Activated naive CD8-positive, alpha-beta T cell treated with anti-CD3 and anti-CD28 coated beads, Interleukin-2, amount 10 ng/mL, durations not matched to agents 7 days and 5 days (primary cell): ENCODE measurements at regions not wholly inside any gene's neighbourhood (a gene's known extent, or its start where the extent isn't known, plus 50 kb on each side); places are given as distances from the start of the nearest gene placed in this dataset.

Experiments used
- ATAC-seq: fragments of 150-1000 bp; cut with Tn5 transposase; one replicate; pipeline ENCODE4 v1.10.0; 2021; ENCODE audit warnings: low read depth, moderate library complexity
- POLR2A ChIA-PET: fragments of 350-600 bp; sonication (Branson Sonifier 250); formaldehyde crosslinking; loops from one replicate; lab custom pipeline; 2021; ENCODE audit warnings: antibody characterized with exemption; lab: Charles Lee
- DNase-seq: peaks from one replicate; pipeline ENCODE4 v3.0.0; 2021
- H3K27ac Mint-ChIP-seq: one replicate; pipeline ENCODE4 v1.8.0; 2022; ENCODE audit warnings: mild to moderate bottlenecking, mixed read lengths
- H3K27me3 Mint-ChIP-seq: one replicate; pipeline ENCODE4 v1.8.0; 2022; ENCODE audit warnings: mild to moderate bottlenecking, moderate library complexity, mixed read lengths
- H3K36me3 Mint-ChIP-seq: one replicate; pipeline ENCODE4 v1.8.0; 2021; ENCODE audit warnings: mild to moderate bottlenecking, mixed read lengths
- H3K4me1 Mint-ChIP-seq: one replicate; pipeline ENCODE4 v1.8.0; 2021; ENCODE audit warnings: mixed read lengths
- H3K4me3 Mint-ChIP-seq: one replicate; pipeline ENCODE4 v1.8.0; 2022; ENCODE audit warnings: mild to moderate bottlenecking, moderate library complexity, mixed read lengths
- H3K9me3 Mint-ChIP-seq: one replicate; pipeline ENCODE4 v1.8.0; 2021; ENCODE audit warnings: mixed read lengths

DNA sequence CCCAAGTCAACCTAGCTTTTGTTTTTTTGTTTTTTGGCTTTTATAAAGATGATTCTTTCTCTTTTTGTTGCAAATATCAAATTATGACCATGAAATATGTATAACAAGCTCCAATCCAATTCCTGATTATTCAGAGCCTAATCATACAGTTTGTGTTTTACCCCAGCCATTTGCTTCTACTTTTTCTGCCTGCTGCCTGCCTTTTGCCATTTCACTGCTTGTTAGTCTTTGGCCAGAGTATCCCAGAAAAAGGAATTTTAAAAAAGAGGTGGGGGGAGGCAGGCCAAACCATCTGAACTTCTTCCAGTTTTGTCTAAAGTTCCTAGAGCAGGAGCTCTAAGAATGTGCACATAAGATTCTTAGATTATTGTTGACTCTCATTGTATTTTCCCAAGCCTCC, 211.9 kb upstream of the VRK2 start:
- Mint-ChIP-seq H3K27me3 (no peaks in the 10 kb centered on the region), H3K27ac (no peak overlapping the region), H3K36me3 (no peaks in the 10 kb centered on the region), H3K4me1 (no peaks in the 10 kb centered on the region), H3K4me3 (no peak overlapping the region), H3K9me3 (peaks cover 3% of the 10 kb centered on the region)
- no peak for DNase-seq
- POLR2A ChIA-PET = no interaction called here
- ATAC-seq = no peak

- DNase-seq = no peak
- no peak overlapping the region for H3K4me3 Mint-ChIP-seq
- POLR2A ChIA-PET = no interaction called here
- H3K27me3 Mint-ChIP-seq = peaks cover 4% of the 10 kb centered on the region
- no peak overlapping the region for H3K27ac Mint-ChIP-seq
- peaks cover 1% of the 10 kb centered on the region for H3K9me3 Mint-ChIP-seq
- no peak for ATAC-seq
- H3K4me1 Mint-ChIP-seq = no peaks in the 10 kb centered on the region
- no peaks in the 10 kb centered on the region for H3K36me3 Mint-ChIP-seq
These were observed 204.1 kb upstream of the VRK2 start for GRCh38 chr2:57842531-57842930.

DNA sequence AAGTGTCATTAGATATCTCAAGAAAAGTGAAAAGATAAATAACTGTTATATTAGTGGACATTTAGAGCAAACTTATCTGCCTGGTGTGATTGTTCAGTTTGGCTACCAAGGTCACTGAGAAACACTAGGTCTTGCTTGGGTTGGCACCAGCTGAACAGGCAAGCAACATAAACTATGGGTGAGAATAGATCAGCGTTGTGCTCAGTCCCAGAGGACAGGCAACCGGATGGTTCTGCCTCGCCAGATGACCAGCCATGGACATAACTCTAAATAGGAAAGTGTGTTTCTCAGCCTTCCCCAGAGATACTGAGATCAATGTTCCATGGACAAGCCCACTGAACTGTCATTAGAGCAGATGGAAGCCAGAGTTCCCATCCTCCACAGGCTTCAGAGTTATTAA, 203.4 kb upstream of the VRK2 start:
- H3K36me3 Mint-ChIP-seq = no peaks in the 10 kb centered on the region
- H3K27me3 Mint-ChIP-seq = peaks cover 4% of the 10 kb centered on the region
- H3K4me1 Mint-ChIP-seq = no peaks in the 10 kb centered on the region
- peaks cover 1% of the 10 kb centered on the region for H3K9me3 Mint-ChIP-seq
- no peak for DNase-seq
- no peak for ATAC-seq
- H3K27ac Mint-ChIP-seq = no peak overlapping the region
- POLR2A ChIA-PET = no interaction called here
- no peak overlapping the region for H3K4me3 Mint-ChIP-seq

DNA sequence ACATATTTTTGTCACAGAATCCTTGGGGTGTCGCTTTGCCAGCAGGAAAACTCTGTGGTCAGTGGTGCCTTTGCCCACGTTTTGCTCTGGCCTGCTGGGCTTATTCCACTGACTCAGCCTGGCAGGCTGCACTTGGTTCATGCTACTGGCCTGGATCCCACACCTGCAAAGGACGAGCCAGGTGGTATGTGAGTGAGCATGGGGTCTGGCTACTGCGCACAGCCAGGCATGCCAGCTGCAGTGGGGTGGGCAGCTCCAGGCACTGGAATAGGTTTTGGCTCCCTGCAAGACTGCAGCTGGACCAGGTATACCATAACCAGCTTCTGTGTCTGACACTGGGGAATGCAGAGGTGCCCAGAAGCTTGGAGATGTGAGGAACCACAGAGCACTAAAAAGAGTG, 197.9 kb upstream of the VRK2 start:
- DNase-seq = no peak
- ATAC-seq = no peak
- no peaks in the 10 kb centered on the region for H3K27me3 Mint-ChIP-seq
- peaks cover 1% of the 10 kb centered on the region for H3K9me3 Mint-ChIP-seq
- no peak overlapping the region for H3K4me3 Mint-ChIP-seq
- POLR2A ChIA-PET = no interaction called here
- no peak overlapping the region for H3K27ac Mint-ChIP-seq
- H3K36me3 Mint-ChIP-seq = no peaks in the 10 kb centered on the region
- no peaks in the 10 kb centered on the region for H3K4me1 Mint-ChIP-seq

DNA sequence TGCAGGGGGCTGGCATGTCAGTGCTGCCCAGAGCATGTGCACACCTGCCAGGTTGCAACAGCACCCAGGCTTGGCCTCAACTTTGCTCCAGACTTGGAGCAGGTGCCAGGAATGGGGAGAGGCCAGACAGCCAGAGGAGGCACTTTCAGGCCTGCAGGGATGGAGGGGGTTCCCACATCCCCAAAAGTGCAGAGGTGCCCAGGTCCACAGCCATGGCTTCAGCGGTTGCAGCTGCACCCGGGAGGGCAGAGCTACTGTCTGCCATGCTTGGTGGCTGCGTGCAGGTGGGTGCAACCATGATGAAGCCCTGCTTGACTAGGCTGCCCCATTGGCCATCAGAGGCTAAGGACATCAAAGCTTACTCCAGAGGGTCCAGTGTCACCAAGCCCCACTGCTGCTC, 196.8 kb upstream of the VRK2 start:
- Mint-ChIP-seq H3K9me3 (no peaks in the 10 kb centered on the region), H3K27me3 (no peaks in the 10 kb centered on the region), H3K4me3 (no peak overlapping the region), H3K27ac (no peak overlapping the region), H3K4me1 (no peaks in the 10 kb centered on the region), H3K36me3 (no peaks in the 10 kb centered on the region)
- POLR2A ChIA-PET = no interaction called here
- no peak for ATAC-seq
- DNase-seq = no peak

DNA sequence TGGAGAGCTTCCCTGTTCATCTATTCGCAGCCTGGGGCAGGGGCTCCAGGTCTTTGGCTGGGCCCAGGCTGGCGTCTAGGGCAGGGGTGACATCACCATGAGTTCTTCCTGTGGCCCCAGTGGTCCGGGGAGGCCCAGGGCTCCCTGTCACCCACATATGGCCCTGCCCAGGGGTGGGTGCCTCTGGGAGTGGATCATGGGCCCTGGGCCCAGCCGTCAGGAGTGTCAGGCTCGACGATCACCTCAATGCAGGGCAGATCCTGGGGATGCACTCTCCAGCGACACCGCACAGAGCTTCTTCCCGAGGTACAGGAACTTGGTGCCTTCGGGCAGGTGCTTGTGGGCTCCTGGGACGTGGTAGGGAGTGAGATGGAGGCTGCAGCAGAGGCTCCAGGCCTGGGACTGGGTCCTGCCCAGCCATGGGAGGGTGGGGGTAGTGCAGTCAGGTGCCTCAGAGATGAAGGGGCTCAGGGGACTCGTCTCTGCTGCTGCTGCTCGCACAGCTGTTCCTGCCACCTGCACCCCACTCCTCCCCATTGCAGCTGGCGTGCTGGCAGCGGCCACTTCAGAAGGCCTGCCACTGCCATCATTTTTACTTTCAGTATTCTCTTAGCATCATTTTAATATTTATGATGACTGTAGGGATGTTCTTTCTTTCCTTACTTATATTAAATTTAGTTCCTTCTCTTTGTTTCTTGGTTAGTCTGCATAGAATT, 196.0 kb upstream of the VRK2 start:
- POLR2A ChIA-PET = no interaction called here
- H3K36me3 Mint-ChIP-seq = no peaks in the 10 kb centered on the region
- H3K4me3 Mint-ChIP-seq = no peak overlapping the region
- no peaks in the 10 kb centered on the region for H3K4me1 Mint-ChIP-seq
- no peaks in the 10 kb centered on the region for H3K27me3 Mint-ChIP-seq
- no peaks in the 10 kb centered on the region for H3K9me3 Mint-ChIP-seq
- ATAC-seq = no peak
- H3K27ac Mint-ChIP-seq = no peak overlapping the region
- DNase-seq = no peak

DNA sequence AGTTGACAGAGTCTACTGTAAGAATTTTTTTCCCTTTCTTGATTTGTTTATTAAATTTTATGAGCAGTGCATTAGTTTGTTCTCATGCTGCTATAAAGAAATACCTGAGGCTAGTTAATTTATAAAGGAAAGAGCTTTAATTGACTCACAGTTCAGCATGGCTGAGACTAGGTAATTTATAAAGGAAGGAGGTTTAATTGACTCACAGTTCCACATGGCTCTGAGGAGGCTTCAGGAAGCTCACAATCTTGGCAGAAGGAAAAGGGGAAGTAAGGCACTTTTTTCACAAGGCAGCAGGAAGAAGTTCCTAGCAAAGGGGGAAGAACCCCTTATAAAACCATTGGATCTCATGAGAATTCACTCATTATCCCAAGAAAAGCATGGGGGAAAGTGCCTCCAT, 191.4 kb upstream of the VRK2 start:
- Mint-ChIP-seq H3K36me3 (no peaks in the 10 kb centered on the region), H3K4me3 (no peak overlapping the region), H3K4me1 (no peaks in the 10 kb centered on the region), H3K27ac (no peak overlapping the region), H3K27me3 (no peaks in the 10 kb centered on the region), H3K9me3 (no peaks in the 10 kb centered on the region)
- no peak for DNase-seq
- ATAC-seq = no peak
- POLR2A ChIA-PET = no interaction called here

DNA sequence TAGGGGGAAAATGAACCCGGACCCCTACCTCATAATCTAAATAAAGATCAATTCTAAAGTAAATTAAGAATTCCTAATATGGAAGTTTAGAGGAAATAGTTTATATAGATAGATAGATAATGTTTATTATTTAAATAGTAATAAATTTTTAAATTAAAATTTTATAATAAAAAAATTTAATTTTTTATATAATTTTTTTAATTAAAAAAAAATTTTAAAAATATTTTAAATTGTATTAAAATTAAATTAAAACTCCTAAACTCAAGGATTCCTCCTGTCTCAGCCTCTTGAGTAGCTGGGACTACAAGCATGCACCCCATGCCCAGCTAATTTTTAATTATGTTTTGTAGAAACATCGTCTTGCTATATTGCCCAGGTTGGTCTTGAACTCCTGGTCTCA, 186.9 kb upstream of the VRK2 start:
- no peaks in the 10 kb centered on the region for H3K9me3 Mint-ChIP-seq
- H3K4me1 Mint-ChIP-seq = no peaks in the 10 kb centered on the region
- POLR2A ChIA-PET = no interaction called here
- ATAC-seq (no peak), DNase-seq (no peak)
- peaks cover 2% of the 10 kb centered on the region for H3K27me3 Mint-ChIP-seq
- H3K27ac Mint-ChIP-seq = no peak overlapping the region
- no peaks in the 10 kb centered on the region for H3K36me3 Mint-ChIP-seq
- H3K4me3 Mint-ChIP-seq = no peak overlapping the region

DNA sequence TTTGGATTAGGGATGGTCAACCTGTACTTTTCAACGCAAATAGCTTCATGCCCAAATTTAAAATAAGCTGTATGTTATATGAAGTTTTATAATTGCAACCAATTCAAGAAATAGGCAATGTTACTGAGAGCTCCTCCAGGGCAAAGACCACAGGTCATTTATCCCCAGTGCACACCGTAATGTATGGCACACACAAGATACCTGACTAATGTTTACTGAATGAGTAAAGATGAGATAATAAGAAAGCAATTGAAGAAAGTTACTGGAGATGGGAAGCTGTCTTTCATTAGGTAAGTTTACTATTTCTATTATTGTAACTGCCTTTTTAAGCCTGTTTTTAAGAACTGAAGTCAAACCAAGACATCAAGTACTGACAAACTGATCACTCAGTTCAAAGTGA, 184.5 kb upstream of the VRK2 start:
- DNase-seq = no peak
- POLR2A ChIA-PET = no interaction called here
- ATAC-seq = no peak

DNA sequence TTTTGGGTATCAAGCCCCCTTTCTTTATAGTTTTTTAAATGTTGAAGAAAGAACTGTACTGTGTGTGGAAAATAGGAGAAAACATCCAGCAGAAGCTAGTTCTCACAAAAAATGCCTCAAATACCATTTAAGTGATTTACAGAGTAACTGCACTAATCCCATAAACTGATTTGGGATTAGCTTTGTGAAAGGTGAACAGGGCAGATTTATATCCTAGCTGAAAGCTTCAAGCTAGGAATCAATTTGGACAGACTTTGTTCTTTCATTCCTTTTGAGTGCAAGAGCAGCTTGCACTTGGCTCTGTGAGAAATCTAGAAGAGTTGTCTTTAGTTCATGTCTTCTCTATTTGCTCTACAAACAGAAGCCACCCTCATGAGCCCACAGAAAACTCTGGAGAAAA, 183.9 kb upstream of the VRK2 start:
- no peak overlapping the region for H3K27ac Mint-ChIP-seq
- DNase-seq (no peak), ATAC-seq (no peak)
- no peaks in the 10 kb centered on the region for H3K9me3 Mint-ChIP-seq
- no peaks in the 10 kb centered on the region for H3K36me3 Mint-ChIP-seq
- POLR2A ChIA-PET = no interaction called here
- H3K4me1 Mint-ChIP-seq = no peaks in the 10 kb centered on the region
- H3K4me3 Mint-ChIP-seq = no peak overlapping the region
- peaks cover 7% of the 10 kb centered on the region for H3K27me3 Mint-ChIP-seq

More for the DNA sequence above, 184.5 kb upstream of the VRK2 start:
- Mint-ChIP-seq H3K36me3 (no peaks in the 10 kb centered on the region), H3K4me3 (no peak overlapping the region), H3K27me3 (peaks cover 7% of the 10 kb centered on the region), H3K27ac (no peak overlapping the region), H3K9me3 (no peaks in the 10 kb centered on the region), H3K4me1 (no peaks in the 10 kb centered on the region)

DNA sequence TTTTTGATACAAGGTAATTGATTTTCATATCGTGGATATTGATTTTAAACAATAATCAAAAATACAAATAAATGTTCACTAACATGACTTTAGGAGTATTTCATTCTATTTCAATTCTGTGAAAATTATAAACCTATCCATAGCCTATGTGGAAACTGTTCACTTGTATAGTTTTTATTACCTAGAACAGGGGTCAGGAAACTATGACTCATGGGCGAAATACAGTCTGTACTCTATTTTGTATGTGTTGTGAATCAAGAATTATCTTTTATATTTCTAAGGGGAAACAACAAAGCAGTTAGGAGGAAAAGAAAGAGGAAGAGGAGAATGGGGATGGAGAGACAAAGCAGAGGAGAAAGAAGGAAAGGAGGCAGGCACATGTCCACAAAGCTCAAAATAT, 181.7 kb upstream of the VRK2 start:
- peaks cover 9% of the 10 kb centered on the region for H3K27me3 Mint-ChIP-seq
- no peaks in the 10 kb centered on the region for H3K4me1 Mint-ChIP-seq
- no peak overlapping the region for H3K27ac Mint-ChIP-seq
- H3K36me3 Mint-ChIP-seq = no peaks in the 10 kb centered on the region
- POLR2A ChIA-PET = no interaction called here
- no peak for DNase-seq
- ATAC-seq = no peak
- no peak overlapping the region for H3K4me3 Mint-ChIP-seq
- no peaks in the 10 kb centered on the region for H3K9me3 Mint-ChIP-seq

- no peaks in the 10 kb centered on the region for H3K36me3 Mint-ChIP-seq
- DNase-seq (no peak), ATAC-seq (no peak)
- no peak overlapping the region for H3K4me3 Mint-ChIP-seq
- peaks cover 8% of the 10 kb centered on the region for H3K27me3 Mint-ChIP-seq
- no peak overlapping the region for H3K27ac Mint-ChIP-seq
- H3K4me1 Mint-ChIP-seq = no peaks in the 10 kb centered on the region
- POLR2A ChIA-PET = no interaction called here
- H3K9me3 Mint-ChIP-seq = no peaks in the 10 kb centered on the region
These were observed 178.9 kb upstream of the VRK2 start for GRCh38 chr2:57867730-57868129.

DNA sequence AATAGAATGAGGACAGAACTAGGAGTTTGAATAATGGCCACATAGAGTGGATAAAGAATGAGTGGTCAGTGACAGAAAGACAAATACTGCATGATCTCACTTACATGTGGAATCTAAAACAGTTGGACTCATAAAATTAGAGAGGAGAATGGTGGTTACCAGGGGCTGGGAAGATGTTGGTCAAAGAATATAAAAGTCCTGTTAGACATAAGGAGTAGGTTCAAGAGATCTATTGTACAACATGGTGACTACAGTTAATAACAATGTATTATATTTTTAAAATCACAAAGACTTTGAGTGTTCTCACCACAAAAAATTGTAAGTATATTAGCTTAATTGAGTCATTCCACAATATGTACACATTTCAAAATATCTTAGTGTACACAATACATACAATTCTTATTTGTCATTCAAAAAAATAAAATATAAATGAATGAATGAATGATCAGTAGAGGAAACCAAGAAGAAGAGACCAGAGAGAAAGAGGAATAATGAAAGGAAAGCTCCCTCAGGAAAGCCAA, 177.9 kb upstream of the VRK2 start:
- Mint-ChIP-seq H3K36me3 (no peaks in the 10 kb centered on the region), H3K27me3 (peaks cover 8% of the 10 kb centered on the region), H3K9me3 (no peaks in the 10 kb centered on the region), H3K4me3 (no peak overlapping the region), H3K4me1 (no peaks in the 10 kb centered on the region), H3K27ac (no peak overlapping the region)
- ATAC-seq (no peak), DNase-seq (no peak)
- POLR2A ChIA-PET = no interaction called here

DNA sequence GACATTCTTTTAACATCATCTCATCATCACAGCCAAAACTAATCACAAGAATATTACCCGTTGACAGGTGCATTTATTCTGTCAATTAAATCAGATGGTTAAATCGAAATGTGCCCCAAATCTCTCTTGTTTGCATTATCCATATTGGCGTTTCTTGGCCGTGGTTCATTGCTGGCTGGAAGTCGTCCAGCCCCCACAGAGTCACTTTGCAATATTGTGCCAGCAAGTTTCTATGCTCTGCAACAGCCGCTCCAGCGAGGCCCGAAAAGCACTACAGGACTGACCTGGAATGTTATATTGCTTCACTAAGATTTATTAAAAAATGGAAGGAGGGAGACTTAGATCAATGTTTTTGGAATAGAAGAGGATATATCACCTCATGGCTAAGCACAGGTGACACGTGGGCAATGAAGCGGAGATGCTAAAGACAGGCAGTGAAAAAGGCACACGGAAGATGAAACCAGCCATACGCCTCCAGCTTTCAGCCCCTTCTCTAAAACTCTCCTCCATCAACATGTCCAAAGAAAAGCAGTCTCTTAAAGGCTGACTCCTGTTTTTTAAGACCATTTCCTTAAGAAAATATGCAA, 176.8 kb upstream of the VRK2 start:
- no peak overlapping the region for H3K27ac Mint-ChIP-seq
- peaks cover 8% of the 10 kb centered on the region for H3K27me3 Mint-ChIP-seq
- no peak overlapping the region for H3K4me3 Mint-ChIP-seq
- no peaks in the 10 kb centered on the region for H3K9me3 Mint-ChIP-seq
- H3K4me1 Mint-ChIP-seq = no peaks in the 10 kb centered on the region
- H3K36me3 Mint-ChIP-seq = no peaks in the 10 kb centered on the region
- POLR2A ChIA-PET = no interaction called here
- DNase-seq (no peak), ATAC-seq (no peak)
